ENCODE measurements at regions not wholly inside any gene's neighbourhood (a gene's known extent, or its start where the extent isn't known, plus 50 kb on each side); places are given as distances from the start of the nearest gene placed in this dataset.

- Mint-ChIP-seq H3K36me3 (ENCODE audit: insufficient read depth, unreplicated experiment) (no peaks in the 10 kb centered on the region), H3K4me3 (ENCODE audit: unreplicated experiment) (no peak overlapping the region), H3K4me1 (ENCODE audit: insufficient read depth, unreplicated experiment) (peaks cover 20% of the 10 kb centered on the region), H3K27ac (ENCODE audit: low read depth, unreplicated experiment) (no peak overlapping the region), H3K9me3 (ENCODE audit: unreplicated experiment) (peaks cover 7% of the 10 kb centered on the region), H3K27me3 (ENCODE audit: insufficient read depth, unreplicated experiment) (no peaks in the 10 kb centered on the region)
- POLR2A ChIA-PET, result interaction anchor here (0.6 kb wide), 1 partner anchor 558 kb away, joined by 3 read pairs; no protein-coding TSS in a partner anchor
- TF ChIP-seq CTCF (IDR thresholded peaks at IDR 0.05; ENCODE audit: unreplicated experiment), result no peak
- no TSS peak for BruUV-seq (replicated peaks)
- CTCF ChIA-PET, result interaction anchor here (0.5 kb wide), 1 partner anchor 1658 kb away, joined by 3 read pairs; no protein-coding TSS in a partner anchor
- intact Hi-C loops (cut with micrococcal nuclease), result no loop called here
- DNase-seq (ENCODE audit: unreplicated experiment), result no peak
Observed at GRCh38 chr2:180219491-180219890, 212.4 kb upstream of the CWC22 start.

- H3K27me3 Mint-ChIP-seq (ENCODE audit: insufficient read depth, unreplicated experiment), result no peaks in the 10 kb centered on the region
- ChIA-PET POLR2A (interaction anchor here (1.0 kb wide), 1 partner anchor 14 kb away, joined by 5 read pairs; no protein-coding TSS in a partner anchor), CTCF (interaction anchor here (0.6 kb wide), 1 partner anchor 51 kb away, joined by 3 read pairs; no protein-coding TSS in a partner anchor)
- intact Hi-C loops (cut with micrococcal nuclease), result no loop called here
- peak overlapping the region; percentile 79 for H3K27ac Mint-ChIP-seq (ENCODE audit: low read depth, unreplicated experiment)
- DNase-seq (ENCODE audit: unreplicated experiment), result no peak
- H3K4me1 Mint-ChIP-seq (ENCODE audit: insufficient read depth, unreplicated experiment), result peaks cover 14% of the 10 kb centered on the region
- no peak for TF ChIP-seq CTCF (IDR thresholded peaks at IDR 0.05; ENCODE audit: unreplicated experiment)
- H3K9me3 Mint-ChIP-seq (ENCODE audit: unreplicated experiment), result no peaks in the 10 kb centered on the region
- BruUV-seq (replicated peaks), result no TSS peak
- no peak overlapping the region for H3K4me3 Mint-ChIP-seq (ENCODE audit: unreplicated experiment)
- no peaks in the 10 kb centered on the region for H3K36me3 Mint-ChIP-seq (ENCODE audit: insufficient read depth, unreplicated experiment)
Observed at GRCh38 chr2:180208841-180209240, 201.7 kb upstream of the CWC22 start.

- Mint-ChIP-seq H3K27me3 (ENCODE audit: insufficient read depth, unreplicated experiment) (no peaks in the 10 kb centered on the region), H3K36me3 (ENCODE audit: insufficient read depth, unreplicated experiment) (no peaks in the 10 kb centered on the region), H3K4me3 (ENCODE audit: unreplicated experiment) (no peak overlapping the region), H3K9me3 (ENCODE audit: unreplicated experiment) (no peaks in the 10 kb centered on the region), H3K4me1 (ENCODE audit: insufficient read depth, unreplicated experiment) (peaks cover 19% of the 10 kb centered on the region), H3K27ac (ENCODE audit: low read depth, unreplicated experiment) (no peak overlapping the region)
- no TSS peak for BruUV-seq (replicated peaks)
- CTCF ChIA-PET, result no interaction called here
- no peak for DNase-seq (ENCODE audit: unreplicated experiment)
- intact Hi-C loops (cut with micrococcal nuclease), result no loop called here
- POLR2A ChIA-PET, result no interaction called here
- no peak for TF ChIP-seq CTCF (IDR thresholded peaks at IDR 0.05; ENCODE audit: unreplicated experiment)
Observed at GRCh38 chr2:180205621-180206235, 198.6 kb upstream of the CWC22 start.

GRCh38 chr2:180203972-180204371 is 196.9 kb upstream of the CWC22 start:
- H3K4me3 Mint-ChIP-seq (ENCODE audit: unreplicated experiment), result no peak overlapping the region
- intact Hi-C loops (cut with micrococcal nuclease), result no loop called here
- H3K36me3 Mint-ChIP-seq (ENCODE audit: insufficient read depth, unreplicated experiment), result no peaks in the 10 kb centered on the region
- BruUV-seq (replicated peaks), result no TSS peak
- DNase-seq (ENCODE audit: unreplicated experiment), result peak; percentile 82
- POLR2A ChIA-PET, result interaction anchor here (0.7 to 1.3 kb wide), 3 partner anchors 19 to 1715 kb away, joined by 3 to 6 read pairs (median 5); no protein-coding TSS in a partner anchor
- H3K4me1 Mint-ChIP-seq (ENCODE audit: insufficient read depth, unreplicated experiment), result peaks cover 18% of the 10 kb centered on the region
- H3K27ac Mint-ChIP-seq (ENCODE audit: low read depth, unreplicated experiment), result peak overlapping the region; percentile 10
- CTCF ChIA-PET, result interaction anchor here (1.0 kb wide), 1 partner anchor 18 kb away, joined by 4 read pairs; no protein-coding TSS in a partner anchor
- H3K27me3 Mint-ChIP-seq (ENCODE audit: insufficient read depth, unreplicated experiment), result no peaks in the 10 kb centered on the region
- H3K9me3 Mint-ChIP-seq (ENCODE audit: unreplicated experiment), result no peaks in the 10 kb centered on the region
- no peak for TF ChIP-seq CTCF (IDR thresholded peaks at IDR 0.05; ENCODE audit: unreplicated experiment)
